NCI-H1694 treated with DMSO at 0.1 percent for 48 hours (cell line): ENCODE measurements at regions not wholly inside any gene's neighbourhood (a gene's known extent, or its start where the extent isn't known, plus 50 kb on each side); places are given as distances from the start of the nearest gene placed in this dataset.

Source experiments
- DNase-seq: peaks from one replicate; lab custom pipeline; 2025; lab: John Stamatoyannopoulos, UW

DNA sequence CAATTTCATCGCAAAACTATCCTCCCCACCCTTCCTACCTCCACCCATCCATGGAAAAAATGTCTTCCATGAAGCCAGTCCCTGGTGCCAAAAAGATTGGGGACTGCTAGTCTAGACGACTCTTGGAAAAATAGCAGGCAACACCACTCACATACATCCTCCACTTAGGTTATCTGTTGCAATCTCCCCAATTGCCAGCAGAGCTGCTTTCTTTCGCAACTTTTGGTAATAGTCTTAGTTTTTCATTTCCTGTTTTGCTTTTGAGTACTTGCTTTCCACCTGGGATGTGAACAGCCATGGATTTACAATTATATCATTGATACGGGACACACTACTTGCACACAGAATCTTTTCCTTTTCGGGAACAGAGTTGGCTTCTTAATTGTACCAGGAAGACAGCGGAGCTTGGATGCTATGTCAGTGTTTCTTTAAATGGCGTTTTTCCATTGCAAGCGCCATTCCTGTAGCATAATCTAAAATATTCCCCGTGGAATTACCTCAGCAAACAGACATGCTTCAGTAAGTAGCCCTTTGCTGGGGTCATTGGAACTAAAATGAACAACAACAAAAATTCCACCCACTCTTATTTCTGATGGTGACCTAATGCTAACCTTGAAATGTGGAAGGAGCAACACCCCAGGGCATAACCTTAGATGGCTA, 183.3 kb upstream of the ADGRL2 start:
- DNase-seq, result no peak

DNA sequence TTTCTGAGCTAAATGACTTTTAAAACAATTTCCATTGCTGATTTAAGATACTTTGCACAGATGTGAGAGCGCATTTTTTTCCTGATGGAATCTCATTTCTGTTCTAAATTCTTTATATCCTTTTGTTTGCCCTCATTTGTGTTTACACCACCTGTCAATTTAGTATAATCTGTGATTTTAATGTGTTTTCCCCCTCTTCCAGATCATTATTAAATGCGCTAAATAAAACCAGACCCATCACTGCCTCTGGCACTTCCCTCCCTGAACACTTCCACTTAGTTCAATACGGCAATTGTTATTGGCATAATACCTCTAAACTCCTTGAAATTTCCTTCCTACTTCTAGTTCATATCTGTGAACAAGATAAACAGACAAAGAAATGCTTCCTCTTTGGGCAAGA, 186.9 kb upstream of the ADGRL2 start:
- DNase-seq, result no peak

DNA sequence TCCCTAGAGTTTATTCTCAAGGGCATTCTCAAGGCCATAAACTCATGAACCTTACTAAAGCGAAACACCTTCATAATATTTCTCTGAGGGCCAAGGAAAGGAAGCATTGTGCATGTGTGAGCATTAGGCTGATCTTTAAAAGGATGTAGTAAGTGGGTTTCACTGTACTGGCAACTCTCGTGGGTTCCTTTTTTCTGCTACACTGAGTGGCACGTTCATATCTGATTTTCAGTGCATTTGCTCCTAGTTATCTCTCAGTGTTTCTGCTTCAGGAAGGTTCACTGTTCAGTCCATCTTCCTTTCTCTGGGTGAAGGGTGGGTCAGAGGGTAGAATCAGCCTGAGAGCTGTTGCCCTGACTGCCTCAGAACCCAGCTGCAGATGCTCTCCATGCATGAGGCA, 192.8 kb upstream of the ADGRL2 start:
- DNase-seq, result no peak

DNA sequence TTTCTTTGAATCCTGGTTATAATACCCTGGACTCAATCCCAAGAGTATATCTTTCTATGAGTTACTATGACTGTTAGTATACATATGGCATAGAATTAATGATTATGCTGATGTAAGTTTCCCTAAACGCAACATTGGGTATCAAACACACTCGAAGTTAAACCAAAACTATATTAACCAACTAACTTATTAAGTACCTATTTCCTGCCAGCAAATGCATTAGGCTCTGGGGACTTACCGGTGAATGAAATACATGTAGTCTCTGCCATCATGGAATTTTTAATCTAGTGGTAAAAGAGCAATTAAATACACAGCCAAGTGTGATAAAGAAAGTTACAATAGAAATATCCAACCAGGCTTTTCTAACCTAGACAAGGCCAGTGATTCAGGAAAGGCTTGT, 193.6 kb upstream of the ADGRL2 start:
- no peak for DNase-seq

DNA sequence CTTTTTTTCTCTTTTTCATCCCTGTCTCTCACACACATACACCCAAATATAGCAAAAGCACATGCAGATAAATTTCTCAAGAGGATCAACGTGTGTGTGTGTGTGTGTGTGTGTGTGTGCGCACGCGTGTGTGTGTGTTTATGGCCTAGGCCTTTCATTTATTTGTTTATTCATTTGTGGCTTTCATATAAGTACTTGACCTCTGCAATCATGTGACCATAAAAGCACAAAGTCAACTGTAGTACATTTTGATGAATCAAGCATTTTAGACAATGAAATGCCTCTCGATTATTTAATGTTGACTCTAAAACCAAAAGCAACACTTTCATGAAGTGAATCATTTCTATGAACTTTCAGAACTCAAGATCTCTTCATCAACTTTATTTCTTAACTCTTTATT, 194.1 kb upstream of the ADGRL2 start:
- DNase-seq, result no peak

DNA sequence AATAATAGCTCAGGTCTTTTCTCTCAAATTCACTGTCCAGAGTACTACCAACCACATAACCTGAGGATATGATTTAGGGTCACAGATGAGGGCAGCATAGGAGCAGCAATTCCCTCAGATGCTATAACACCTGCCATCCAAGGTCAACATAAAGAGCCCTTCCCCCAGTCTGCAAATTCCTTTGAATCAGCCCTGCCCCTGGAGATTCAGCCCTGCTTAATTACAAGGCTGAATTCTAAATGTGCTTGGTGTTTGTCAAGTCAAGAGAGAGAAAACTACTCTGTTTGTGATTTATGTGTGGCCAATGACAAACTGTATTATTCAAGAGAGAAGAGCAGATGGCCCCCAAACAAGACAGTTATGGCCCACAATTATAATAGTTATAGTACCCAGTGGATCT, 195.7 kb upstream of the ADGRL2 start:
- DNase-seq, result no peak

DNA sequence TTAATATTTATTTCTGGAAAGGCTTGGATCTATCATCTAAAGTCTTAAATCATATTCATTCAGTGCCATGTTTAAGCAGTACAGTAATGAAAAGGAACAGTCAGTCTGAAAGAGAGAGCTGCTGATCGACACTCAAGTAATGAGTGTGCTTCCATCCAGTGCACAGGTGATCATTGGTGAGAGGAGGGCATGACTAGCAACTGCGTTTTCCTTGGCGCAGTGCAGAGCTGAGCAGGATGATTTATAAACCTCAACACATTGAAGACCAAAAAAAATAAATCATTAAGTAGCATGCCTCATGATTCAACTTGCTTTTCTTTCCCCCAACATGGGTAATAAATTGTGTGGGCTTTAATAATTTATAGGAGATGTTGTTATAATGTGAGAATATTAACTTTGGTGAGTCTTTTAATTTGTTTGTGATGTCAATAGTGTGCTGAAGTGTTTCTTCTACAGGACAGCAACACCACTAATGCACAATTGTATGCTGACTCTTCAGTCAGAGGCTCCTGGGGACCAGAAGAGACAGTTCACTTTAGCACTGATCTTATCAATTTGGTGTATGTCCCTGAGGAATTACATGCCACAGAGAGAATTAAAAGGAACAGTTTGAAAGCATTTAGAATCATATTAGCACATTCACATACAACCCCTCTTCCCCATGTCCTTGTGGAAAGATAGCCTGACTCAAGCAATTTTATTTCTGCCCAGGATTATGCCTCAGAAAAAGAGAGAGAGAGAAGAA, 199.7 kb upstream of the ADGRL2 start:
- no peak for DNase-seq

DNA sequence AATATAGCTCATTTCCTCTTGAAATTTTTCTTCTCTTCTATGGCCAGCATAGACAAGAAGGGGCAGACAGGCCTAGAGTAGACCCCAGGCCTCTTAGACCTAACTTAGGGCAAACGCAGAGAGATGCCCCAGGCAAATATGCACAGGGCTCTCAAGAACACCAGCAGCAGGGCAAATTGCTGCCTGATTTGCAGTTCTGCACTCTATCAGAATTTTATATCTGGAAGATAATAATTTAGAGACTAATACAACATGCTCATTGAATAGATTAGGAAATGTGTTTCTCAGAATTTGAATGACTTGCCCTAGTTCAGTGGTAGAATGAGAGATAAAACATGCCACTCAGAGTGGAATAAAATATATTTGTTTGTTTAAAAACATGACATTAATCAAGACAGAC, 200.4 kb upstream of the ADGRL2 start:
- DNase-seq, result no peak

DNA sequence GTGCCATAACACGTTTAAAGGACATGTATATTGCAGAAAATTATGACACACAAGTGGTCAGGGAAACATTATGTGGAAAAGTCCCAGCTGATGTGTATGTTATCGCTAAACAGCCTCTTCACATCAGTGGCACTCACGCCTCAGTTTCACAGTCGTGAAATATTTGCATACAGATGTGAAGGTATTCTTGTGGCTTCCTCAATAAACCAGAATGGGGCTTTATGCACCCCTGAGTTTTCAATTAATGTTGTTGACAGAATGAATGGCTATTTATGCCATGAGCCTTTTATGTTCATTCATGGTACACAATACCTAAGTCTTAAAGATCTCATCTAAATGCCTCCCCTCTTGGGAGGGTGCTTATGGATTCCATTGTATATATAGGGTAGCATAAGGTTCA, 202.1 kb upstream of the ADGRL2 start:
- DNase-seq, result no peak

DNA sequence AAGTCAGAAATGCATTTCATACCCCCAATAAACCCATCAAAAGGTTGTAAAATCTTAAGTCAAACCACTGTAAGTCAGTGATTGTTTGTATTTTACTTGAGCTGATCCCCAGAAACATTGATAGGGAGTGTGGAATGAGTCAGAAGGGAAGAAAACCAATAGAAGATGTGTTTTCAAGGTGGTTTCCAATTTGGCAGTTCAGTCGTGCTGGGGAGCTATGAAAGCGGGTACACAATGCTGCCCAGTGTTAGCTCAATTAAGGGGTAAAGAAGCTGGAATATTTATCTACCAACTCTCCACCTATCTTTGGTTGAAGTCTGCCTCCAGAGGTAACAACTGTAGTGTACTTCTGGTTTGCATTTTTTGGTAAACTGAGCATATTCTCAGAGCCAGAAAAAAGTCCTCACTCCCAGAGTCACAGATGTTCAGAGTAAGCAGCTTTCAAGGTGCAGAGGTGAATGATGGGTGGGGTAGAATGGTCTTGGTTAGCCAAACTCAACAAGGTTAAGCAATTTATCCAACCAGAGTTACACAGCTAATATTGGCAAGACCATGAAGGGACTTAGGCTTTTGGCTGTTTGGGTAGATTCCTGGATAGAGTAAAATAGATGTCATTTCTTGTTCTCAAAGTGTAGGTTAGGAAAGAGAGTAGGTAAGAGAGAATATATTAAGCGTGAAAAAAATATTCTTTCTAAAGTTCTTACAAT, 202.9 kb upstream of the ADGRL2 start:
- DNase-seq, result no peak

DNA sequence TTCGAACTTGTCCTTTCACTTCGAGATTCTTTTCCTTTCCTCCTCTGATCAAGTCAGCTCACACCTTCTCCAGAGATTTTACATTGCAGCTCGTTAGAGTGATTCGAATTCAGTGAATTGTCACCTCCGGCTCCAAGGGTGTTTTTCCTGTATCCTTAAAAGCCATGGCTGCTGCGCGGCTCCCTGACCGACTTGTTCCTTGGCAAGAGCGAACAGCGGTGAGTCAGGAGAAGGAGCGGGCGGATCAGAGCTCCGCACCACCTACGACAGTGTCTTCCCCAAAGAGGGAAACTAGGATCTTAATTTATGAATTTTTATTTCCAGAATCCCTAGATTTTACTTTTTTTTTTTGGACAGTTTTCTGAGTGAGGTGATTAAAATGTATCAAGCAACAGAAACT, 204.4 kb upstream of the ADGRL2 start:
- no peak for DNase-seq

DNA sequence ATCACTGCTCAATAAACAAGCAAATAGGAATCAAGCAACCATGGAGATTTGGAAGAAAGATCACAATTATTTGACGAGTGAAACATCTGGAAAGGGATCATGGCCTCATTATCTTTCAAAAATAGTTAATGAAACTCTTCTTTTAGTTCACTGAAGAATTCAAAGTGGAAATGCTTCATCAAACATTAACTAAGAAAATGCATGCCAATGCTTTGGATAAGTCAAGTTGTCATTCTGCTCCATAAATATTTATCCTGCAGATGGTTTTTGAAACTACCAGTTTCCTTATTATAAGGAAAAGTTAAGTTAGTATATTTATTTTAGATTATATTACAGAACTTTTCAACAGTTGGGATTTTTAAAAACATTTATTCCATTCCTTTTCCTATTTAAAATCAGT, 206.5 kb upstream of the ADGRL2 start:
- no peak for DNase-seq

DNA sequence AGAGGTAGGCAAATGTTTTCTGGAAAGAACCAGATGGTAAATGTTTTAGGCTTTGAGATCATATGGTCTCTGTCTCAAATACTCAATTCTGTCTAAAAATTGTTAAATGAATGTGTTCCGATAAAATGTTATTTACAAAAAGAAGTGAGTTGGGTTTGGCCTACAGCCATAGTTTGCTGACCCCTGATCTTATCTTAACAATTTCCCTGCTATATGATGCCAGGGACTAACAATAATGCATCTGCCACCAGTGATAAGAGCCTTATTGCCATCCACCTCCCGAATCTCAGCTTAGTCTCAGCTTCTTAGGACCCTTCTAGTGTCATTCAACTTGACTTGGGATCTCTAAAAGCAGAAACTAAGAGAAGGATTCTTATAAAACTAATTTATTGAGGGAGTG, 208.5 kb upstream of the ADGRL2 start:
- DNase-seq, result no peak

DNA sequence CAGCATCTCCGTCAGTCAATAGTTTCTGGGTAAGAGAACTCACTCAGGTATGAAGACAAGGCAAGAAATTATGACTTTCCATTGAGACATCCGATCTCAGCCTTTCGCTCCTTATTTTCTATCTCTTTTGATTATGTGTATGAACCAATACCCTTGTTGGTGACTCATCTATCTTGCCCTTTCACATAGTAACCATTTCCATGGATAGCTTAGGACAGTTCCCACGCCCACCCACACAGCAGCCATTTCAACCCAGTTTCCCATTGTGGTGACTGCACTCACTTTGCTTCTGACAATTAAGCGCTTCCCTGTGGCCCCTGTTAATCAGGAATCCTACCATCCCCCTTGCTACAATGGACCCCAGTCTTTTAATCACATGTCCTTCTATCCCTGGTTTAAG, 210.6 kb upstream of the ADGRL2 start:
- DNase-seq, result no peak

DNA sequence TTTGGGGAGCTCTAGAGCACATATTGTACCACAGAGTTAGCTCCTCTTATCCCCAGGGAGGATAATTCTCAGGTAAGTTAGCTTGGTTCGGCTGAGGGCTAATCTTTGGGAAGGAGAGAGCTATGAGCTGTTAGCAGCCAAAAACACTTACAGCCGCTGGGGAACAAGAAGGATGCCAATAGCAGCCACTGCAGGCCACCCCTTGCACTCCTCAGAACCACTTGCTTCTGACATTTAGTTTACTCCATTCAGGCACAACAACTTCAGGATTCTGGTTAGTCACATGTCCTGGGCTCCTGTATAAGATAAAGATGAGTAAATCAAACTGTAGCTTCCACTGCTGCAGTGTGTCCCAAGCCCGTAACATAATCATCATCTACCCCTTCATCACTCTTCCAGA, 212.6 kb upstream of the ADGRL2 start:
- no peak for DNase-seq

DNA sequence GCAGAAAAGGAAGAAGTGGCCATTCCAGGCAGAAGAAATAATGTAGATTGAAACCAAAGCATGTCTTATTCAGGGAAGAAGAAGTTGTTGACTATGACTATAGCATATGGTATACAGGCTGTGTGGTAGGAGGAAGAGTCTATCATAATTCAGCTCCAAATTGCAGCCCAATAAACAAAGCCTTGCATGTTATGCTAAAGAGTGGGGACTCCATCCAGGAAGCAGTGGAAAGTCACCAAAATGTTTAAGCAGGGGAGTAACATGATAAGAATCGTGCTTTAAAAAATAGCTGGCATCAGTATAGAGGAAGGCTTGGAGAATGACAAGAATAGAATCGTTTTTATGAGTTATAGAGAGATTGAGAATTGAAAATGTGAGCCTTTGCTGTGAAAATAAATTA, 213.3 kb upstream of the ADGRL2 start:
- no peak for DNase-seq

DNA sequence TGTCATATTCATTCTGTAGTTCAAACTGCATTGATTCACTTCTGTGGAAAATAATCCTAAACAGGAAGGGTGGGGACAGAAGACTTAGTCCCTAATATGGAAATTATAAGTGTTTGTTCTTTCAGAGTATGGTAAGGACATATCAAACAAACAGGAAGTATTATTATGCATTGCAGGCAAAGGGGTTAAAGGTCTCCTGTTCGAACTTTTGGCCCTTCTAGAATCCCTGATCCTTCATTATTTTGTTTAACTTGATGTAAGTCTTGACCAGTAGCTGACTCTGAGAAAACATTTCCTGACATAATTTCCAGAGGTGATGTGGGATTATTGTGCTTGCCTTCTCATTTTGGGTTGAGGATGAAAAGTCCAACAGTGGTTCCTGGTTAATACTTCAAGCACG, 215.4 kb upstream of the ADGRL2 start:
- no peak for DNase-seq

DNA sequence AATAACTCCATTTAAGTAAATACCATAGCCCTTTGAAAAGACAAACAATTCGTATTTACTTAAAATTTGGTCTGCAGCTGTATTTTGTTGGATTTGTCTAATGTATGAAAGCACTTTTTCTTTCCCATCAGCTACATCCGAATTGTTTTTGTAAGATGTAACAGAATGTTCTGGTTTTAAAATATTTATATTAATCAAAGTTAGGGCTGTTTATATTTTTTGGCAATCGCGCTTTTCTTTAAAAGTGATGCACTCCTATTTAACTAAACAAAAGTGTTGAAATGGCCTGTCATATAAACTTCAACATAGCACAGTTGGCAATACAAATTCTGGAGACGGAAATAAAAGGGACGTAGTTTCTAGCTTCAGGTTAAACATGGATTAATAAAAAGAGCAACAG, 216.3 kb upstream of the ADGRL2 start:
- DNase-seq, result no peak

DNA sequence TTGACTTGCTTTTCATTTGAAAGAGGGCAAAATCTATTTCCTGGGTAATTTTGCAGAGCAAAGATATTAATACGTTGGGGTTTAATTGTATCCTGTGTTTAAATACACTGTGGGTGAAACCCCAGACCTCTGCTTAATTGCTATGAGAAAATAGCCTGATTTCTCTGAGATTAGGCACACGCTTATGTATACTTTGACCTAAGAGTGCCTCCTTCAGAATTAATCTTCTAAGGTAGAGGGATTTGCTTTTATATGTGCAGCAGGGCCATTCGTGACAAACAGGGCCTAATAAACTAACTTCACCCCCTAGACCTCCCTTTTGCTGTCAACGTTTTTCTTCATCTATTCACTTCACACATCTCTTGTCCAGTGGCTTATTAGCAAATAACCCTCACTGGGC, 216.9 kb upstream of the ADGRL2 start:
- DNase-seq, result no peak

DNA sequence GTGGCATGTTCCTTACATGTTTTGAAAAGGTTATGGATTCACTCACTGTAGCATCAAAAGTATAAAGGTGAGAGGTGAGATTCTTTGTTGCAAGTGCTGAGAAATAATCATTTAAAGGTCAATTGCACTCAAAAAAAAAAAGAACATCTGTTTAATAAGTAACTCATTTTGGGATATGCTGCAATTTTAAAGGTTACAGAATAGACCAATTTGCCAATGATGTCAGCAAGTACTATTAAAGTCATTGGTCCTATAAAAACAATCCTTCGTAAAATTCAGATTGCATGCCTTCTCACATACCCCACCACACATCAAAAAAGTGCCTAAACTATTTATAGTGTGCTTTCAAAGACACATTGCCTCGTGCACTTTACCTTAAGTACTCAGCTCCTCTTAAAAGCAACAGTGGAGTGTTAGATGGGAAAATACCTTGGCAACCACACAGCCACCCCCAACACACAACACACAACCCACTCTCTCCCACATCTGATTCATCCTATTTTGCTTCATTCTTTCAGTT, 218.2 kb upstream of the ADGRL2 start:
- DNase-seq, result no peak

DNA sequence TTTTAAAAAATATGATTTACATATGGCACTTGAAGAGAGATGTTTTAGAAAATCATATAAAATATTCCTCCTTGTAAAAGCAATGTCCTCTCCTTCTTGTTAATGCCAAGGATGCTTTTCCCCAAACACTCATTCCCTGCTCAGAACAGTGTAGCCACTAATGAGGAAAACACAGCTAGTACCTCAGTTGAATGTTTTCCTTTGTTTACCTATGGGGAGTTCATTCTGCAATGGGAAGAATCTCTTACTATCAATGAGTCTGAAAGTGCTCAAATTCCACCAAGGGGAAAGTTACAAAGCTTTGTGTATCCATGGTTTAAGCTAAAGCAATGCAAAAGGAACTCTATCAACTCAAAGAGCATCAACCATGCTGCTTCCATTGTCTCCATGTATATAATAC, 221.9 kb upstream of the ADGRL2 start:
- no peak for DNase-seq

DNA sequence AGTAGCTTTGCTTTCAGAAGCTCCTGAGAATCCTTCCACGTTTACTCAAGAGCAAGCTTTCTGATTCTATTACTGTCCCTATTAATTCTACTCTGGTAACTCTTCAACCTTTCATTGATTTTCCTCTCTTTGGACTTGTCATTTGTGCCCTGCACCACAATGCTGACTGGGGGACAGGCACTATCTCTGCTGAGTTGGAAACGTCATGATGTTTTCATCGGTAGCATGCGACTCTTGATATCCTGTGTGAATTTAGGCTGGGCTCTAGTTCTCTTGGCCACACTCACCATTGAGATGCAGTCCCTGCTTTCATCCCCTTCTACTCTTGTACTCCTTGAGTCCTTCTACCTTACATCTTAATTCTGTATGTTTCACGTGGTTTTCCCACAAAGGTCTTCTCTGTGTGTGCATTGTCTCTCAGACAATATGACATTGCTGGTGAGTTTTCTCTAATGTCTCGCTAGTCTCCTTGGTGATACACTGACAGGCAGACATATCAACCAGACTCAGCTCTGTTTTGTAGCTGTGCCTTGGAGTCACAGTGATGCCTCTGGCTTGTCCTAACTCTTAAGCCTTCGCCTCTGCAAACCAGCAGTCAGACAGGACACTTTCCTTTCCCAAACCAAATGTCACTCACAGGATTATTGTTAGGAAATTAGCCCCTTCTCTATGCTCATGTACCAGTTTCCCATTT, 223.6 kb upstream of the ADGRL2 start:
- DNase-seq, result no peak

DNA sequence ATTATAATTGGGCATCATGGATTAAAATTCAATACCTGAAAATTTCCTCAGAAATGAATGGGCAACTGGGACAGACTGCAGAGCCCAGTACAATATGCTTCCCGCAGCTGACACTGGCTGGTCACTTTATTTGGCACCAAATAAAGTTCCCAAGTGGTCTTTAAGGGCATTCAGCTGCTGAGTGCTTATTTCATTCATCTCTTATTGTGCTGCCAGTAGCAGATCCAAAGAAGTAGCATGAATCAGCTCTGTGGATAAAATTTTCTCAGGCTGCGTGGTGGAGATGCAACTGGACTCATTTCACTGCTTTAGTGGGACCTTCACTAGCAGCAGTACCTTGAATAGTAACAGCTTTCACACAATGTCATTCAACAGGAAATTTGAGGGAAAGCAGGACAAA, 226.3 kb upstream of the ADGRL2 start:
- DNase-seq, result no peak
